ENCODE measurements at regions not wholly inside any gene's neighbourhood (a gene's known extent, or its start where the extent isn't known, plus 50 kb on each side); places are given as distances from the start of the nearest gene placed in this dataset.

GRCh38 chr14:82124511-82124910 lies 590.9 kb upstream of the SEL1L start:
- no peaks in the 10 kb centered on the region for H3K4me1 ChIP-seq
- no peak overlapping the region for H3K27ac ChIP-seq
- intact Hi-C loops (cut with DNase I): no loop called here
- DNase-seq (ENCODE audit: extremely low spot score in 2 of 2): no peak
- no peaks in the 10 kb centered on the region for H3K36me3 ChIP-seq
- H3K9me3 ChIP-seq: no peaks in the 10 kb centered on the region
- no peak overlapping the region for H3K4me3 ChIP-seq
- TF ChIP-seq POLR2A (IDR thresholded peaks at IDR 0.05): no peak
- no peak for TF ChIP-seq POLR2AphosphoS5 (IDR thresholded peaks at IDR 0.05; ENCODE audit: insufficient read depth in 1 of 2, low read depth in 1 of 2)
- TF ChIP-seq CTCF (IDR thresholded peaks at IDR 0.05): no peak
- no peaks in the 10 kb centered on the region for H3K27me3 ChIP-seq

DNA sequence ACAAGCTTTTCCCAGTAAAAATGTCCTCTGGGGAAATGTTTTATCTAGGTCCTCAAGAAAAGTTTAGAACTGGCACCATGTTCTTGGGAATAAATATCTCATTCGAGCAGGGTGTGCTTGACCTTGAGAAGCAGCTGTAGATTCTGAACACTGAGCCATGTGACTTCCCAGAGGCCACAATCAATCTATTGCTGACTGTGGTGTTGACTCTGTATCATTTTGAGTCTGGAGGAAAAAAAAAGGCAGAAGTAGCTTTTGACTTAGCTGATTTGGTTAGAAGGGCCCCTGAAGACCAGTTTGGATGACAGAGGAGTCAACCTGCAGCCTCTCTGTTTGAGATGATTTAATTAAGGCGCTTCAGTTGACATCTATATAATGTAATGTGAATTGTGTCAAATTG lies 592.4 kb upstream of the SEL1L start:
- intact Hi-C loops (cut with DNase I): no loop called here
- Histone ChIP-seq H3K27me3 (no peaks in the 10 kb centered on the region), H3K4me1 (no peaks in the 10 kb centered on the region), H3K4me3 (no peak overlapping the region), H3K9me3 (no peaks in the 10 kb centered on the region), H3K27ac (no peak overlapping the region), H3K36me3 (no peaks in the 10 kb centered on the region)
- no peak for TF ChIP-seq CTCF (IDR thresholded peaks at IDR 0.05)
- no peak for DNase-seq (ENCODE audit: extremely low spot score in 2 of 2)

DNA sequence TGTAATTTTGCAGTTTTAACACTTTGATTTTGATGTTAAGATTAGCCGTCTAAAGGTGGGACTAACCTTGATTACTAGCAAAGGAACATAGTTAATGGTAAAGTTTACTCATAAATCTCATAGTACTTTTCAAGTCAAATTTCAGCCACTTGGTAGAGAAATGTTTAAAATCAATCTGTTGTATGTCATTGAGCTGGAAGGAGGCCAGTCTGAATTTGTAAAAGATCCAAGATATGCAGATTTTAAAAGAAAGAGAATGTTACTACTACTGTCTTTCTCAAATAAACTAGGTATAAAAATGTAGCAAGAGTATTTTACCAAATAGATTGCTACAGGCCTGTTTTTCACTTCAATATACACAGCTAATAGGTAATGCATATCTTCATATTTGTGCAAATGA lies 600.8 kb upstream of the SEL1L start:
- no peaks in the 10 kb centered on the region for H3K4me1 ChIP-seq
- no peaks in the 10 kb centered on the region for H3K36me3 ChIP-seq
- TF ChIP-seq CTCF (IDR thresholded peaks at IDR 0.05): no peak
- TF ChIP-seq POLR2A (IDR thresholded peaks at IDR 0.05): no peak
- no peak for TF ChIP-seq POLR2AphosphoS5 (IDR thresholded peaks at IDR 0.05; ENCODE audit: insufficient read depth in 1 of 2, low read depth in 1 of 2)
- intact Hi-C loops (cut with DNase I): no loop called here
- H3K27me3 ChIP-seq: no peaks in the 10 kb centered on the region
- no peak overlapping the region for H3K27ac ChIP-seq
- DNase-seq (ENCODE audit: extremely low spot score in 2 of 2): no peak
- no peaks in the 10 kb centered on the region for H3K9me3 ChIP-seq
- no peak overlapping the region for H3K4me3 ChIP-seq

DNA sequence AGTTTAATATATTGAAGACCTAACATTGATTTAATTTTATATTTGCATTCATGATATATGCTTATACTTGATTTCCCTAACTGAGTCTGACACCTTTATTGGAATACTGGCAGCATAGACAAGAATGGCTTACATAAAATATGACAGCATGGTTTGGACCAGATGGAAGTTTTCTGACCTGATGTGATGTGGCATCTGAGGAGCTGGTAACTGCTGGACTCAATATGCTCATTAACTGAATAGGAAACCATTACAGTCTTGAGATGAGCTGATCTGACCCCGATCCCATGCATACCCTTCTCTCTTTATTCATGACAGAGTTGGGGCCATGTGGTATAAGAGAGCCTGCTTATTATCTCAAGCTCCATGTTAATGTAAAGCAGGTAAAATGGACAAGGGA lies 604.8 kb upstream of the SEL1L start:
- Histone ChIP-seq H3K4me3 (no peak overlapping the region), H3K27me3 (no peaks in the 10 kb centered on the region), H3K4me1 (no peaks in the 10 kb centered on the region), H3K36me3 (no peaks in the 10 kb centered on the region), H3K9me3 (no peaks in the 10 kb centered on the region), H3K27ac (no peak overlapping the region)
- TF ChIP-seq CTCF (IDR thresholded peaks at IDR 0.05) (no peak), POLR2AphosphoS5 (IDR thresholded peaks at IDR 0.05; ENCODE audit: insufficient read depth in 1 of 2, low read depth in 1 of 2) (no peak), POLR2A (IDR thresholded peaks at IDR 0.05) (no peak)
- DNase-seq (ENCODE audit: extremely low spot score in 2 of 2): no peak
- intact Hi-C loops (cut with DNase I): no loop called here

- TF ChIP-seq POLR2AphosphoS5 (IDR thresholded peaks at IDR 0.05; ENCODE audit: insufficient read depth in 1 of 2, low read depth in 1 of 2) (no peak), POLR2A (IDR thresholded peaks at IDR 0.05) (no peak), CTCF (IDR thresholded peaks at IDR 0.05) (no peak)
- intact Hi-C loops (cut with DNase I): no loop called here
Observed at GRCh38 chr14:82146846-82147245, 613.2 kb upstream of the SEL1L start.

More at GRCh38 chr14:82146846-82147245, 613.2 kb upstream of the SEL1L start:
- no peak for DNase-seq (ENCODE audit: extremely low spot score in 2 of 2)
- Histone ChIP-seq H3K27ac (no peak overlapping the region), H3K36me3 (no peaks in the 10 kb centered on the region), H3K4me3 (no peak overlapping the region), H3K4me1 (no peaks in the 10 kb centered on the region), H3K9me3 (no peaks in the 10 kb centered on the region), H3K27me3 (no peaks in the 10 kb centered on the region)

All from vagina (tissue), 2 donors.